Endothelial cell (in vitro differentiated cells): ENCODE measurements at regions not wholly inside any gene's neighbourhood (a gene's known extent, or its start where the extent isn't known, plus 50 kb on each side); places are given as distances from the start of the nearest gene placed in this dataset.
"Not testable (repeated sequence)": the region's sequence is repeated elsewhere in the genome, so short reads cannot be mapped to it uniquely, and the experiment has no call there.

Experiments used
- DNase-seq: peaks from one replicate; pipeline ENCODE4 v3.0.0; 2021; ENCODE audit warnings: low spot score
- H3K27ac Mint-ChIP-seq: one replicate; pipeline ENCODE4 v1.8.0; 2021; ENCODE audit warnings: mixed read lengths, inconsistent platforms; ENCODE audit not compliant: unreplicated experiment
- H3K27me3 Mint-ChIP-seq: one replicate; pipeline ENCODE4 v1.8.0; 2021; ENCODE audit warnings: mild to moderate bottlenecking, moderate library complexity, mixed read lengths, inconsistent platforms; ENCODE audit not compliant: unreplicated experiment
- H3K36me3 Mint-ChIP-seq: one replicate; pipeline ENCODE4 v1.8.0; 2021; ENCODE audit warnings: mild to moderate bottlenecking, low read depth, mixed read lengths, inconsistent platforms; ENCODE audit not compliant: unreplicated experiment
- H3K4me1 Mint-ChIP-seq: one replicate; pipeline ENCODE4 v1.8.0; 2021; ENCODE audit warnings: mild to moderate bottlenecking, mixed read lengths, inconsistent platforms; ENCODE audit not compliant: unreplicated experiment
- H3K4me3 Mint-ChIP-seq: one replicate; pipeline ENCODE4 v1.8.0; 2021; ENCODE audit warnings: mild to moderate bottlenecking, mixed read lengths, inconsistent platforms; ENCODE audit not compliant: unreplicated experiment
- H3K9me3 Mint-ChIP-seq: one replicate; pipeline ENCODE4 v1.8.0; 2021; ENCODE audit warnings: mixed read lengths, inconsistent platforms; ENCODE audit not compliant: unreplicated experiment
- CTCF ChIP-seq: fragments of 200-600 bp; sonication (generic); IDR thresholded peaks from one replicate; pipeline ENCODE4 v1.5.0; 2021; ENCODE audit warnings: antibody characterized with exemption; ENCODE audit not compliant: unreplicated experiment

GRCh38 chr3:153274561-153274960 lies 112.5 kb downstream of the RAP2B start:
- Mint-ChIP-seq H3K4me3 (no peak overlapping the region), H3K27me3 (peaks cover 2% of the 10 kb centered on the region), H3K36me3 (no peaks in the 10 kb centered on the region), H3K4me1 (no peaks in the 10 kb centered on the region), H3K27ac (no peak overlapping the region), H3K9me3 (no peaks in the 10 kb centered on the region)
- TF ChIP-seq CTCF, result no peak
- DNase-seq, result no peak

- Mint-ChIP-seq H3K9me3 (no peaks in the 10 kb centered on the region), H3K36me3 (no peaks in the 10 kb centered on the region), H3K4me3 (no peak overlapping the region), H3K4me1 (no peaks in the 10 kb centered on the region), H3K27ac (no peak overlapping the region), H3K27me3 (peaks cover 2% of the 10 kb centered on the region)
- TF ChIP-seq CTCF, result no peak
- DNase-seq, result no peak
Measured at GRCh38 chr3:153275514-153275913, 113.5 kb downstream of the RAP2B start.

GRCh38 chr3:153277029-153277428 lies 115.0 kb downstream of the RAP2B start:
- H3K27ac Mint-ChIP-seq, result no peak overlapping the region
- no peak for TF ChIP-seq CTCF
- H3K27me3 Mint-ChIP-seq, result peaks cover 2% of the 10 kb centered on the region
- DNase-seq, result no peak
- H3K36me3 Mint-ChIP-seq, result no peaks in the 10 kb centered on the region
- H3K4me1 Mint-ChIP-seq, result no peaks in the 10 kb centered on the region
- H3K9me3 Mint-ChIP-seq, result no peaks in the 10 kb centered on the region
- no peak overlapping the region for H3K4me3 Mint-ChIP-seq

- H3K4me3 Mint-ChIP-seq, H3K36me3 Mint-ChIP-seq, H3K4me1 Mint-ChIP-seq, DNase-seq, H3K9me3 Mint-ChIP-seq, H3K27me3 Mint-ChIP-seq, H3K27ac Mint-ChIP-seq: not testable (repeated sequence)
Measured at GRCh38 chr3:153281236-153281997, 119.4 kb downstream of the RAP2B start.

- Mint-ChIP-seq H3K9me3 (no peaks in the 10 kb centered on the region), H3K36me3 (no peaks in the 10 kb centered on the region), H3K27ac (no peak overlapping the region), H3K4me3 (no peak overlapping the region), H3K27me3 (no peaks in the 10 kb centered on the region), H3K4me1 (peaks cover 4% of the 10 kb centered on the region)
- DNase-seq, result no peak
- TF ChIP-seq CTCF, result no peak
Measured at GRCh38 chr3:153282355-153282754, 120.3 kb downstream of the RAP2B start.
